Adrenal gland (tissue), 5 donors: ENCODE measurements at regions not wholly inside any gene's neighbourhood (a gene's known extent, or its start where the extent isn't known, plus 50 kb on each side); places are given as distances from the start of the nearest gene placed in this dataset.

Experiments used
- CTCF ChIP-seq, 6 experiments: fragments of 450-650 bp in 4 of 6; fragments of 200-600 bp in 2 of 6; sonication (generic) in 1 of 6; IDR thresholded peaks; 1 replicate in 5 of 6; 2 replicates in 1 of 6; pipeline versions ENCODE4 v1.5.1 to v1.8.0; 2016 to 2021; ENCODE audit warnings: antibody characterized with exemption in 6 of 6, mild to moderate bottlenecking in 2 of 6, moderate library complexity in 1 of 6
- POLR2A ChIP-seq, 2 donors: fragments of 450-650 bp; IDR thresholded peaks; one replicate each; pipeline ENCODE4 v1.6.1; 2017; ENCODE audit warnings: antibody characterized with exemption in 2 of 2, mild to moderate bottlenecking in 2 of 2, moderate library complexity in 1 of 2
- donor health status: DM: no; HTN: no; CAD: no.

DNA sequence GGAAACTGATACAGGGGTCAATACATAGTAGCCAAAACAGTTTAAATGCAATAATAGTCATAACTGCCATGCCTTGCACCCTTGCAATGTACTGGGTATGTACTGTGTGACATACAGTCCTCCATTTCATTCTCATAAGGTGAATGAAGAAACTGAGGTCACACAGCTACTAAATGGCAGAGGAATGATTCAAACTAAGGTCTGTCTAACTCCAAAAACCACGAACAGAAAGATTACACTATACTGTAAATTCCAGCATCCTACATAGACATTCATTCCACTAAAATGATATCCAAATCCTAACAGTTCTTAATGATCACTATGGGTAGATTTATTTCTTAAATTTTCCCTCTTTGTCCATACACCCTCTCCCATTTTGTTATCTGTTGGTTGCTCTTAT is 238.1 kb upstream of the SERP2 start:
- TF ChIP-seq CTCF (IDR thresholded peaks at IDR 0.05), result no peak
- no peak for TF ChIP-seq POLR2A (IDR thresholded peaks at IDR 0.05)
